ENCODE measurements at regions not wholly inside any gene's neighbourhood (a gene's known extent, or its start where the extent isn't known, plus 50 kb on each side); places are given as distances from the start of the nearest gene placed in this dataset.

DNA sequence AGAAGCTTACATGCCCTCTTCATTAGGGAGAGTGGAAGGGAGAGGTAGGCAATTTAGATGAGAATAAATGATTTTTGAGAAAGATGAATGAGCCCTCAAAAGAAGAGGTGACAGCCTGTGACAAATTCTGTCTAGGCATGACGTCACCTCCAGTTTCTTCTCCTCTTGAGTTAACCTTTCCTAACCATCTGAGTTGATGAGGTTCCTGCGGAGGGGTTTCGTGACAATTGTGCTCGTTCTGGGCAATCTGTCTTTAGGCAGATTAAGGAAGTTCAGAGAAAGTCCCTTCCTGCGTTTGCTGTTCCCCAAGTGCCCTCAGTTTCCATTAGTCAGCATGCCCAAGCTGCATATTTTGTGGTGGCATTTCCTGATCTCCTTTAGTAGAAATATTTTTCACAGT lies 640.2 kb upstream of the SYT4 start:
- Mint-ChIP-seq H3K27ac (no peak overlapping the region), H3K4me3 (no peak overlapping the region), H3K36me3 (no peaks in the 10 kb centered on the region), H3K4me1 (no peaks in the 10 kb centered on the region), H3K9me3 (peaks cover 4% of the 10 kb centered on the region), H3K27me3 (no peaks in the 10 kb centered on the region)

DNA sequence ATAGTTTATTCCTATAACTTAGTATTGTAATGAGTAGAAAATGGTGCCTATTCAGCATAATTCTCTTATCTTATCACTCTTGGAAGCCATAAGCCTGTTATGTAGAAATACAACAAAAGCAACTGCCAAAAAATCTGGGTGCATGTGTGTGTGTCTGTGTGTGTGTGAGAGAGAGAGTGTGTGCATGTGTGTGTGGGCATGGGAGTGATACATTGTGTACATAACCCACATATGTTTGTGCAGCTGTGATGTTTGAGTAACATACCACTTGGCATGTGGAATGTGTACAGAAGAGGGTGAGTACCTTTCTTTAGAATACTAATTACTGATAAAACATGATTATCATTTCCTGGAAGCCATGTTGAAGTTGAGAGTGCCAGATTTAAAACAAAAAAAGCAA lies 642.3 kb upstream of the SYT4 start:
- Mint-ChIP-seq H3K36me3 (no peaks in the 10 kb centered on the region), H3K9me3 (peaks cover 4% of the 10 kb centered on the region), H3K27me3 (no peaks in the 10 kb centered on the region), H3K4me1 (no peaks in the 10 kb centered on the region), H3K4me3 (no peak overlapping the region), H3K27ac (no peak overlapping the region)

DNA sequence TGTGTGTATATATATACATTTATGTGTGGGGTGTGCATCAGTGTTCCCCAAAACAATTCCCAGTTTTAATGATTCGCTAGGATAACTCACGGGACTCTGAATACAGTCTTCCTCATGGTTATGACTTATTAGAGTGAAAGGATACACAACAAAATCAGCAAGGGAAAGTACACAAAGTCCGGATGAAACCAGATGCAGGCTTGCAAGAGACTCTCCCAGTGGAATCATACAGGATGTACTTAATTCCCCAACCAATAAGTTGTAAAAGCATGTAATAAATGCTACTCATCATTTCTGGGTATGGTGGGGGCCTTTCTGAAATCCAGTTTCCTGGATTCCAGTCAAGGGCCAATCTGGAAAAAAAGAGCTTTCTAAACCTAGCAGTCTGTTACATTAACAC lies 654.1 kb upstream of the SYT4 start:
- Mint-ChIP-seq H3K27ac (no peak overlapping the region), H3K36me3 (no peaks in the 10 kb centered on the region), H3K4me1 (no peaks in the 10 kb centered on the region), H3K27me3 (no peaks in the 10 kb centered on the region), H3K4me3 (no peak overlapping the region), H3K9me3 (no peaks in the 10 kb centered on the region)

DNA sequence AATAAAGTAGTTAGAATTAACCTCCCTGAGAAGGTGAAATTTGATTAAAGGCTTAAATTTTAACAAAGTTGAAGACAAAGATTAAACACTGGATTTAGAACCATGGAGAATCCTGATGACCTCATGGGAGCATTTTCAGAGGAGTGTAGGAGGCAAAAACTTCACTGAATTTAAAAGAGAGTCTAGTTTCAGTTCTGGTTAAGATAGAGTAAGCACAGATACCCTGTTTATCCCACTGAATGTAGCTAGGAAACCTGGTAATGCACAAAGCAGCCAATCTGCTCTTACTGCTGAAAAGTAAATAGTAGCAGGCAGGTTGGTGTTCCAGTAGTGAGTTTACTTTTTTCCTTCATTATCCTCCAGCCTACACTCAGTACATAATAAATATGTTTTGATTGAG lies 654.9 kb upstream of the SYT4 start:
- no peak overlapping the region for H3K4me3 Mint-ChIP-seq
- no peaks in the 10 kb centered on the region for H3K4me1 Mint-ChIP-seq
- H3K36me3 Mint-ChIP-seq = no peaks in the 10 kb centered on the region
- H3K27me3 Mint-ChIP-seq = no peaks in the 10 kb centered on the region
- H3K9me3 Mint-ChIP-seq = no peaks in the 10 kb centered on the region
- no peak overlapping the region for H3K27ac Mint-ChIP-seq

DNA sequence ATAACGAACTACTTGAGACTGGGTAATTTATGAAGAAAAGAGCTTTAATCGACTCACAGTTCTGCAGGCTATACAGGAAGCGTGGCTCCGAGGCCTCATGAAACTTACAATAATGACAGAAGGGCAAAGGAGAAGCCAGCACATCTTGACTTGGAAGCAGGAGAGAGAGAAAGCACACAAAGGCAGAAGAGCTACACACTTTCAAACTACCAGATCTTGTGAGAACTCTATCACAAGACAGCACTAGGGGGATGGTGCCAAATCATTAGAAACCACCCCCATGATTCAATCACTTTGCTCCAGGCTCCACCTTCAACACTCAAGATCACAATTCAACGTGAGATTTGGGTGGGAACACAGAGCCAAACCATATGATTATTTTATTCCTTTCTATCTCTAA lies 655.9 kb upstream of the SYT4 start:
- no peaks in the 10 kb centered on the region for H3K9me3 Mint-ChIP-seq
- no peak overlapping the region for H3K4me3 Mint-ChIP-seq
- no peak overlapping the region for H3K27ac Mint-ChIP-seq
- no peaks in the 10 kb centered on the region for H3K27me3 Mint-ChIP-seq
- no peaks in the 10 kb centered on the region for H3K4me1 Mint-ChIP-seq
- H3K36me3 Mint-ChIP-seq = no peaks in the 10 kb centered on the region

DNA sequence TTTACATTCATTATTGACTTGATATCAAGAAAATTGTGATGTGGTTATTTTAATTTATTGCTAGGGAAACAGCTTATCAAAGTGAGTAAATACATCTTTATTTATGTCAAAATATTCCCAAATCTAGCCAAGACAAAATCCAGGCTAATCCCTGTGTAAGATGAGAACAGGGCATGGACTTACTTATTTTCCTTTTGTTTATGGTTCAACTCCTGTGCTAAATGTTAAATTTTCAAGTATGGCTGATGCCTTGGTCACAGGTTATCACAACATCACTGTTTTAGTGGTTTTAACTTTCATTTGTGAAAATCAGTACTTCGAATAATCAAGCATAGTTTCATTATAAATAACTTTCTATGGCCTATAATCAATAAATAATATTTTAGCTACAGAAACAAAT lies 657.0 kb upstream of the SYT4 start:
- Mint-ChIP-seq H3K4me3 (no peak overlapping the region), H3K4me1 (no peaks in the 10 kb centered on the region), H3K9me3 (peaks cover 2% of the 10 kb centered on the region), H3K36me3 (no peaks in the 10 kb centered on the region), H3K27ac (no peak overlapping the region), H3K27me3 (no peaks in the 10 kb centered on the region)

DNA sequence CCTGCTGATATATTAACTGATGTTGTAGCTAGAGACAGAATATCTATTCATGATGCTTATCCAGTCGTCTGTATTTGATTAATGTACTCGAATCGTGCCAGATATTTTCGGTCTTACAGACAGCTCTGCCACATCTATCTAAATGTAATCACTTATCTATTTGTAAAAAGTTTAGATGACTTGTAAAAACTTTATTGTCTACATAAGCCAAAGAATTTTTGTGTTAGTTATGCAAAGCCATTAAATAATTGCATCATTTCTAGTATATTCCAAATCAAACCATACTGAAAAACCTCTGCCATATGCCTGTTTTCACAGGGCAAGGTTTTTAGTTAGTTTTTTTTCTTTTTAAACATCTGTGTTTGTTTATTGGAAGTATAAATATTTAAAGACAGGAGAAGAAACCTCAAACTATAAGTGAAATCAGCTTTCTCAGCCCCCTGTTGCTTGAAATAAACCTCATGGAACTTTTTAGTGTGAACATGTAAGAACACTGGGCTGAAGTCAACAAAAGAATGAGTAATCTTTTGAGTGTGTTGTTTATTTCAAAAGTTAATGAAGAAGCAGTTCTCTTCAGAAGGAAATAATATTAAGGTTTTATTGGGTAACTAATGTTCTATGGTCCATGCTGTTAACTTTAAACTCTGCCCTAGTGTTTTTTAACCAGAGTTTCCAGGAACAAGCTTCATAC lies 657.6 kb upstream of the SYT4 start:
- Mint-ChIP-seq H3K27ac (no peak overlapping the region), H3K9me3 (peaks cover 4% of the 10 kb centered on the region), H3K36me3 (no peaks in the 10 kb centered on the region), H3K4me1 (no peaks in the 10 kb centered on the region), H3K4me3 (no peak overlapping the region), H3K27me3 (no peaks in the 10 kb centered on the region)

DNA sequence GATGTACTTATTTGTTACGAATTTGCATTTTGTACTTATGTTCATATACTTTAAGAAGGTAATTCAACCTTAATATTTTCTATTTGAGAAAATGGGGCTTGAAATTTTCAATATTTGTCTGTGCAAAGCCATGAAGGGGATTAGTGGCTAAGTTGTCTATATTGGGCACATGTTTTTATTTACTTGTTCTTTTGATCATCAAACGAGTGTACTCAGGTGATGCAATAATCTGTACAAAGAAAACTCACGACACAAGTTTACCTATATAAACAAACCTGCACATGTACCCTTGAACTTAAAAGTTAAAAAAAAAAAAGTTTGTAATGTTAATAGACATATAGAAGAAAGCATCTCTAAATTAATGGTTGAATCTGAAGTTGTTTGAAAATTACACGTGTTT lies 658.9 kb upstream of the SYT4 start:
- no peaks in the 10 kb centered on the region for H3K27me3 Mint-ChIP-seq
- no peak overlapping the region for H3K4me3 Mint-ChIP-seq
- no peaks in the 10 kb centered on the region for H3K36me3 Mint-ChIP-seq
- H3K4me1 Mint-ChIP-seq = no peaks in the 10 kb centered on the region
- H3K27ac Mint-ChIP-seq = no peak overlapping the region
- peaks cover 4% of the 10 kb centered on the region for H3K9me3 Mint-ChIP-seq

DNA sequence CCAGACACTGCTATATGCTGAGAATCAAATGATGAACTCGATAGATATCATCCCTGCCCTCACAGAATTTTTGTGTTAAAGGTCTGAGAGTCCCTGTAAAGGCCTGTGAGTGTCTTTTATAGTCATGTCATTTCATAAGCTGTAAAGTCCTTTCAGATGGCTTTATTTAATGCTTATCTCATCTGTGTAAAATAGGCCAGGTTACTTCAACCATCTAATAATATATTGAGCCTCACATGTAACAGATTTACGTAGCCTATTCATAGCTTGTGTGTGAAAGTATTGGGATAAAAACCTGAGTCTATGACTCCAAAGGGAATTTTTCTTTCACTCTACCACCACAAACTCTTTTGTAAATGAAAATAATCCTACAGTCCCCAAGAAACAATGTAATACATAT lies 672.0 kb upstream of the SYT4 start:
- no peaks in the 10 kb centered on the region for H3K4me1 Mint-ChIP-seq
- H3K27ac Mint-ChIP-seq = no peak overlapping the region
- no peaks in the 10 kb centered on the region for H3K27me3 Mint-ChIP-seq
- H3K36me3 Mint-ChIP-seq = no peaks in the 10 kb centered on the region
- no peak overlapping the region for H3K4me3 Mint-ChIP-seq
- H3K9me3 Mint-ChIP-seq = peaks cover 15% of the 10 kb centered on the region

DNA sequence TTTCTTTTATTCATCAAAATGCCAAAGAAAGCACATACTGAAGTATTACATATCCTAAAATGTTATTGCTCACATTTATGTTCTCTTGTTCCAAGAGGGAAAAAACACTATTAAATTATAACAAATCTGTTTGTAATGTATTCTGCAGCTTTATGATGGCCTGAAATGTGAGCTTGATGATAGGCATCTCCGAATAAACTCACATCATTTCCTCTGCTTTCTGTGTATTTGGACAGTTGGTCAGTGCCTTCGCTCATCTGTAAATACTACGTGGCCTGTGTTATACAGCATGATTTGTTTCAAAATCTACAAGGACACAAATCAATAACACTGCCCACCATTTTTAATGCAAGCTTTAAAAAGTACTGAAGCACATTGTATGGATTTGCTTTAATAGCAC lies 672.8 kb upstream of the SYT4 start:
- Mint-ChIP-seq H3K4me3 (no peak overlapping the region), H3K9me3 (peaks cover 19% of the 10 kb centered on the region)

DNA sequence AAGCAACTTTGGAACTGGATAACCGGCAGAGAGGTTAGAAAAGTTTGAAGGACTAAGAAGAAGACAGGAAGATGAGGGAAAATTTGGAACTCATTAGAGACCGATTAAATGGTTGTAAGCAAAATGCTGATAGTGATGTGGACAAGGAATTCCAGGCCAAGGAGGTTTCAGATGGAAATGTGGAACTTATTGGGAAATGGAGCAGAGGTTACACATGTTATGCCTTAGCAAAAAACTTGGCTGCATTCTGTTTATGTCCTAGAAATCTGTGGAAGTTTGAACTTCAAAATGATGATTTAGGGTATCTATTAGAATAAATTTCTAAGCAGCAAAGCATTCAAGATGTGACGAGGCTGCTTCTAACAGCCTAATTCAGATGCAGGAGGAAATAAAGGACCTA lies 675.1 kb upstream of the SYT4 start:
- no peaks in the 10 kb centered on the region for H3K36me3 Mint-ChIP-seq
- H3K27me3 Mint-ChIP-seq = no peaks in the 10 kb centered on the region
- H3K4me3 Mint-ChIP-seq = no peak overlapping the region
- no peaks in the 10 kb centered on the region for H3K4me1 Mint-ChIP-seq
- no peak overlapping the region for H3K27ac Mint-ChIP-seq
- H3K9me3 Mint-ChIP-seq = peaks cover 5% of the 10 kb centered on the region

More for the DNA sequence above, 672.8 kb upstream of the SYT4 start:
- Mint-ChIP-seq H3K27me3 (no peaks in the 10 kb centered on the region), H3K4me1 (no peaks in the 10 kb centered on the region), H3K27ac (no peak overlapping the region), H3K36me3 (no peaks in the 10 kb centered on the region)

DNA sequence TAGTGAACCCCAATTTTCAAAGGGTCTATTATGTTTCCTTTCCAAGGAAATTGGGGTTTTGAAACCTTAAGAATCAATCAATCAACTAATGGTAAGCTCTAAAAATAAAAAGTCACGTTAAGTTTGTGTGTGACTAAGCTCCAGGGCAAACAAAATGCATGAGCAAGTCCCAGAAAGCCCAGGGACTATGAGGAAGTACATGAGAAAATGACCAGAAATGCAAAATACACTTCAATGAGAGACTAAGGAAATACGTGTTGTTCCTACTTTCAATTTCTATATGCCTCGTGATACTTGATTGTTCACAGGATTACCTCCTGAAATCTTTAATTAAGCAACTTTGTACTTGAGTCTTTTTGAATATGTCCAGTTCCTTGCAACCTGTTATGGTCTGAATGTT lies 684.4 kb upstream of the SYT4 start:
- Mint-ChIP-seq H3K27ac (no peak overlapping the region), H3K4me1 (no peaks in the 10 kb centered on the region), H3K27me3 (no peaks in the 10 kb centered on the region), H3K36me3 (no peaks in the 10 kb centered on the region), H3K9me3 (peaks cover 4% of the 10 kb centered on the region), H3K4me3 (no peak overlapping the region)

DNA sequence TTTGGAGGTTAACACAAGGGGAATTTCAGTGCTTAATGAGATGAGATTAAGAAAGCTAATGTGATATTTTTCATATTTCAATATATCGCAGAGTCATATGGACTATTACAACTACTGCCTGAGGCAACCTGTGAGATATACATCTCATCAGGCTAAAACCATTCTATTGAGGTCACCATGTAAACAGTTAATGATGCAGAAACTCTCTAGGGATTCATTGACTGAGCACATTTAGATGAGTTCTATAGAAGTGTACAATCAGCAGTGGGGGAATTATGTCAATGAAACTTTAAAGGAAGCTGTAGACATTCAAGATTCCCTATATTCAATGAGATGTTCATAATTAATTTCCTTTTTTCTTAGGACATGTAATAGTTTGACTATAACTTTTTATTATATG lies 687.4 kb upstream of the SYT4 start:
- no peaks in the 10 kb centered on the region for H3K36me3 Mint-ChIP-seq
- H3K4me3 Mint-ChIP-seq = no peak overlapping the region
- peaks cover 10% of the 10 kb centered on the region for H3K9me3 Mint-ChIP-seq
- no peaks in the 10 kb centered on the region for H3K4me1 Mint-ChIP-seq
- no peaks in the 10 kb centered on the region for H3K27me3 Mint-ChIP-seq
- no peak overlapping the region for H3K27ac Mint-ChIP-seq

DNA sequence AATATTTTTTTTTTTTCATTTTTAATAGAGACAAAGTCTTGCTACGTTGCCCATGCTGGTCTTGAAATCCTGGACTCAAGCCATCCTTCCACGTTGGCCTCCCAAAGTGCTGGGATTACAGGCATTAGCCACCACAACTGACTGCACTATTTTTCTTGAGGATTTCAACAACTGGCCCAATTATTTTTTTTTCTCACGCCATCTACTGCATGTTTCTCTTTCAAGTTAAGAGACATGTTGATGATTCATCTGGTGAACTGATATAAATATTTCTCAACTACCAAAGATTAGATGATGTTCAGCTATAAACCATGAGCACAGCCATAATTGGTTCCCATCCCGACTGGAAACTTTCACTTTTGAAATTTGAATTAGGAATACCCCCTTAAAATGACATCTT lies 688.4 kb upstream of the SYT4 start:
- H3K9me3 Mint-ChIP-seq = peaks cover 6% of the 10 kb centered on the region
- no peaks in the 10 kb centered on the region for H3K4me1 Mint-ChIP-seq
- H3K27ac Mint-ChIP-seq = no peak overlapping the region
- H3K27me3 Mint-ChIP-seq = no peaks in the 10 kb centered on the region
- no peak overlapping the region for H3K4me3 Mint-ChIP-seq
- no peaks in the 10 kb centered on the region for H3K36me3 Mint-ChIP-seq

DNA sequence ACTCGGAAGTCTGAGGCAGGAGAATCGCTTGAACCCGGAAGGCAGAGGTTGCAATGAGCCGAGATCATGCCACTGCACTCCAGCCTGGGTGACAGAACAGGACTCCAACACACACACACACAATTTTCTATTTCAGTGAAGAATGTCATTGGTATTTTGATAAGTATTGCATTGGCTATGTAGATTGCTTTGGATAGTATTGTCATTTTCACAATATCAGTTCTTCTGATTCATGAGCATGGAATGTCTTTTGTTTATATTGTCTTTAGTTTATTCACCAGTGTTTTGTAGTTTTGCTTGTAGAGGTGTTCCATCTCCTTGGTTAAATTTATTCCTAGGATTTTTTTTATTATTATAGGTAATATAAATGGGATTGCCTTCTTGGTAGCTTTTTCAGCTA lies 693.4 kb upstream of the SYT4 start:
- H3K36me3 Mint-ChIP-seq = no peaks in the 10 kb centered on the region
- no peak overlapping the region for H3K4me3 Mint-ChIP-seq
- peaks cover 10% of the 10 kb centered on the region for H3K9me3 Mint-ChIP-seq
- no peaks in the 10 kb centered on the region for H3K27me3 Mint-ChIP-seq
- no peaks in the 10 kb centered on the region for H3K4me1 Mint-ChIP-seq
- no peak overlapping the region for H3K27ac Mint-ChIP-seq

DNA sequence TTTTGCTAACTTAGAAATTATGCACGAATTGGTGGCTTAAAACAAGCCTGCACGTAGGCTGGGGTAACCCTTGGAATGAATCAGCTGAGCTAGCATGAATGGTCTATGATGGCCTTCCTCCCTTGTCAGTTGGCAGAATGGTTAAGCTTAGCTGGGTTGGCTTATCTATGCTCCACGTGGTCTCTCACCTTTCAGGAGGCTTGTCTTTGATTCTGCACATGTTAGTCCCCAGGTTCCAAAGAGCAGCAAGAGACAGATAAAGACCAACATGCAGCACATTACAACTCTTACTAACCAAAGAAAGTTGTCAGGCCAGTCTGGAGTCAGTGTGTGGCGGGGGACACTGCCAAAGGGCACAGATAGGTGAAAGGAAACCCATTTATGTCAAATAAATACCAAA lies 700.9 kb upstream of the SYT4 start:
- no peak overlapping the region for H3K4me3 Mint-ChIP-seq
- no peaks in the 10 kb centered on the region for H3K4me1 Mint-ChIP-seq
- peaks cover 2% of the 10 kb centered on the region for H3K36me3 Mint-ChIP-seq

DNA sequence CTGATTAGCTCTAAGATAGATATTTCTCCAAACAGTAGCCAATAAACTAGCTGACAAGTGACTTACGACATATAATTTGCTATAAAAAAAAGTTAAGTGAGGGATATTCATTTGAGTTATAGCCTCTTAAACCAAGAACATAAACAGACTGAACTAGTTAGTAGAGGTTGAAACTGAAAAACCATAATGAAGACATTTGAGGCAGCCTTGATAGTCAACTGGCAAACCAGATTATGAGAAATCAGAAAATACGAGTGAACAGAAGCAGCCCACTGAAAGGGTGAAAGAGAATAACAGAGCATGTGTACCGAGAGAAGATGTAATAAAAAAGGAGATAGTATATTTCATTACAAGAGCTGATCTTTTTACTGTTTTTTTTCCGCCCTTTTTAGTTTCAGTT lies 698.1 kb upstream of the SETBP1 start:
- H3K27me3 Mint-ChIP-seq = no peaks in the 10 kb centered on the region
- H3K36me3 Mint-ChIP-seq = peaks cover 2% of the 10 kb centered on the region
- H3K27ac Mint-ChIP-seq = no peak overlapping the region
- peaks cover 21% of the 10 kb centered on the region for H3K9me3 Mint-ChIP-seq
- no peak overlapping the region for H3K4me3 Mint-ChIP-seq
- H3K4me1 Mint-ChIP-seq = no peaks in the 10 kb centered on the region

More for the DNA sequence above, 700.9 kb upstream of the SYT4 start:
- Mint-ChIP-seq H3K9me3 (peaks cover 19% of the 10 kb centered on the region), H3K27me3 (no peaks in the 10 kb centered on the region), H3K27ac (no peak overlapping the region)
